HepG2 (cell line): ENCODE measurements at regions not wholly inside any gene's neighbourhood (a gene's known extent, or its start where the extent isn't known, plus 50 kb on each side); places are given as distances from the start of the nearest gene placed in this dataset.

Experiments used
- ATAC-seq: fragments of 200-7000 bp; cut with Tn5 transposase; 3 replicates; pipeline ENCODE4 v1.9.1; 2020; ENCODE audit warnings: mild to moderate bottlenecking, moderate library complexity
- BruUV-seq: library from RNA; stranded (reverse); fragments of 400-500 nt; replicated peaks from 2 replicates; lab custom pipeline; 2021; lab: Mats Ljungman, UMichigan
- CTCF ChIA-PET: fragments of 300-600 bp; formaldehyde crosslinking; extraction: SDS; loops from one replicate; lab custom pipeline; 2021; ENCODE audit warnings: low total read pairs, inconsistent platforms, low intra/inter-chr PET ratio; lab: Yijun Ruan, JAX
- POLR2A ChIA-PET: fragments of 350-600 bp; sonication (Branson Sonifier 250); formaldehyde crosslinking; loops from one replicate; lab custom pipeline; 2020; ENCODE audit warnings: antibody characterized with exemption, inconsistent platforms; lab: Yijun Ruan, JAX
- DNase-seq: peaks from one replicate; pipeline ENCODE4 v3.0.0-alpha.2; 2015; ENCODE audit warnings: low spot score
- FAIRE-seq: peaks from 3 replicates; lab custom pipeline; 2011; peaks lifted over from hg19 to GRCh38; lab: Jason Lieb, UNC
- H2AFZ ChIP-seq: one replicate; pipeline ENCODE4 v1.6.1; 2011; ENCODE audit warnings: low read length, inconsistent platforms
- H3K27ac ChIP-seq: fragments of 300-600 bp; 3 replicates; pipeline ENCODE4 v1.8.0; 2011; ENCODE audit warnings: mixed run types, mild to moderate bottlenecking, mixed read lengths, low read length, inconsistent platforms; ENCODE audit not compliant: insufficient read depth; ENCODE audit errors: extremely low read length
- H3K27me3 ChIP-seq, 2 experiments: fragments of 200-600 bp in 1 of 2; 2 replicates in 1 of 2; 3 replicates in 1 of 2; pipeline versions ENCODE4 v1.6.0 to v1.8.0; 2011; ENCODE audit warnings: low read length in 2 of 2, mild to moderate bottlenecking in 2 of 2, moderate library complexity in 2 of 2, inconsistent platforms in 1 of 2; ENCODE audit not compliant: insufficient read depth in 2 of 2, control insufficient read depth in 1 of 2
- H3K36me3 ChIP-seq, 2 experiments: fragments of 200-600 bp in 1 of 2; replicated peaks in 1 of 2; 2 replicates in 1 of 2; 3 replicates in 1 of 2; pipeline versions ENCODE4 v1.5.1 to v1.8.0; 2011; ENCODE audit warnings: low read length in 2 of 2, inconsistent platforms in 1 of 2; ENCODE audit not compliant: insufficient read depth in 2 of 2, control insufficient read depth in 1 of 2
- H3K4me1 ChIP-seq: 2 replicates; pipeline ENCODE4 v1.5.1; 2012; ENCODE audit warnings: low read length, inconsistent platforms; ENCODE audit not compliant: insufficient read depth
- H3K4me2 ChIP-seq: 2 replicates; pipeline ENCODE4 v1.6.0; 2011; ENCODE audit warnings: low read depth, low read length, inconsistent platforms
- H3K4me3 ChIP-seq, 3 experiments: fragments of 200-600 bp in 1 of 3; sonication (generic), shearing (Covaris generic) in 1 of 3; replicated peaks in 1 of 3; 2 replicates each; pipeline ENCODE4 v1.5.1; 2011 to 2016; ENCODE audit warnings: low read length in 3 of 3, inconsistent platforms in 2 of 3, low read depth in 2 of 3, mild to moderate bottlenecking in 2 of 3, control low read depth in 1 of 3, mixed read lengths in 1 of 3; ENCODE audit not compliant: insufficient read depth in 1 of 3
- H3K79me2 ChIP-seq: one replicate; pipeline ENCODE4 v1.6.1; 2011; ENCODE audit warnings: low read length, inconsistent platforms; ENCODE audit not compliant: insufficient read depth
- H3K9ac ChIP-seq: 2 replicates; pipeline ENCODE4 v1.6.0; 2011; ENCODE audit warnings: mild to moderate bottlenecking, low read depth, low read length, inconsistent platforms; ENCODE audit not compliant: insufficient read depth
- H3K9me3 ChIP-seq: 2 replicates; pipeline ENCODE4 v1.5.1; 2012; ENCODE audit warnings: mild to moderate bottlenecking, low read length
- H4K20me1 ChIP-seq: 2 replicates; pipeline ENCODE4 v1.6.0; 2011; ENCODE audit warnings: inconsistent platforms, mild to moderate bottlenecking, low read length, moderate library complexity; ENCODE audit not compliant: insufficient read depth
- GLI4 ChIP-seq: sonication (generic); formaldehyde crosslinking; IDR thresholded peaks from 2 replicates; pipeline ENCODE4 v1.5.1; 2020; ENCODE audit warnings: missing genetic modification reagents, mild to moderate bottlenecking, moderate library complexity, borderline replicate concordance
- ONECUT2 ChIP-seq: sonication (generic); formaldehyde crosslinking; IDR thresholded peaks from 2 replicates; pipeline ENCODE4 v1.4.0; 2020; ENCODE audit warnings: missing genetic modification reagents
- RBAK ChIP-seq: sonication (generic); formaldehyde crosslinking; IDR thresholded peaks from 2 replicates; pipeline ENCODE4 v1.5.1; 2020; ENCODE audit warnings: mild to moderate bottlenecking, missing genetic modification reagents
- ZFP36L2 ChIP-seq: sonication (generic); formaldehyde crosslinking; IDR thresholded peaks from 2 replicates; pipeline ENCODE4 v1.4.0; 2020; ENCODE audit warnings: missing genetic modification reagents
- ZNF121 ChIP-seq: sonication (generic); formaldehyde crosslinking; IDR thresholded peaks from 2 replicates; pipeline ENCODE4 v1.5.0; 2020; ENCODE audit warnings: mild to moderate bottlenecking, missing genetic modification reagents
- ZNF44 ChIP-seq: sonication (generic); formaldehyde crosslinking; IDR thresholded peaks from 2 replicates; pipeline ENCODE4 v1.5.1; 2020; ENCODE audit warnings: mild to moderate bottlenecking, missing genetic modification reagents
- ZNF552 ChIP-seq: sonication (generic); formaldehyde crosslinking; IDR thresholded peaks from 2 replicates; pipeline ENCODE4 v1.9.0; 2022; ENCODE audit warnings: missing genetic modification reagents, mild to moderate bottlenecking, borderline replicate concordance
- ZNF782 ChIP-seq: sonication (generic); formaldehyde crosslinking; IDR thresholded peaks from 2 replicates; pipeline ENCODE4 v1.4.0; 2020; ENCODE audit warnings: missing genetic modification reagents, mild to moderate bottlenecking, borderline replicate concordance
- ZNF792 ChIP-seq: IDR thresholded peaks from 2 replicates; pipeline ENCODE4 v1.6.1; 2016
- WGBS: methylation state at CpG from one replicate; pipeline ENCODE4 v1.1.6; 2017; ENCODE audit warnings: low lambda C conversion rate; 5-methylcytosine and 5-hydroxymethylcytosine counted together
- in situ Hi-C: cut with HindIII; loops from 2 replicates; pipeline ENCODE4 v1.10.0; 2017; ENCODE audit warnings: low pct_unique_long_range_greater_than_20kb; ENCODE audit not compliant: extremely low pct_ligation_motif_present
- intact Hi-C: fragments of 100-400 bp; cut with micrococcal nuclease; formaldehyde crosslinking; loops from one replicate; pipeline ENCODE4 v1.10.0; 2022; ENCODE audit not compliant: unreplicated experiment
- TF ChIP-seq, protein P1 (sequence below): sonication (generic); formaldehyde crosslinking; IDR thresholded peaks from 2 replicates; pipeline ENCODE4 v1.4.0; 2020; ENCODE audit warnings: mild to moderate bottlenecking, missing genetic modification reagents
- TF ChIP-seq, protein P2 (sequence below): sonication (generic); formaldehyde crosslinking; IDR thresholded peaks from 2 replicates; pipeline ENCODE4 v1.4.0; 2020; ENCODE audit warnings: missing genetic modification reagents, borderline replicate concordance
- TF ChIP-seq, protein P3 (sequence below): sonication (generic); formaldehyde crosslinking; conservative IDR thresholded peaks from 2 replicates; pipeline ENCODE4 v1.4.0; 2020; ENCODE audit warnings: missing genetic modification reagents

DNA sequence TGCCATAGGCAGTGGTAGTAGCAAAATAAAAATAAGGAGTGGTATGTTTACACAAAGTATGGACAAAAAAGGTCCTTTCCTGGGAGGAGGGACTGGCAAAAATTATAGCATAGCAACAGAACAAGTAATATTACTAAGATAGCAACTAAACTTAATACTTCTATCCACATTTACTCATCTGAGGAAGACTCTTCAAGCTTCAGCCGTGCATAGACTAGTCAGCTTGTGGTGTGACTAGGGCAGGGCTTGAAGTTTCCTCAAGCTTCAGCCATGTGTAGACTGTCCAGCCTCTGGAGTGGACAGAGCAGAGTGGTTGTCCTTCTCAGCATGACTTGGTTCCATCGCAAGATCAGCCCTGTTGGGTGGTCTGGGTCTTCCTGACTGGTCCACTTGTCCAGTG lies 268.3 kb upstream of the RBMY1B start:
- WGBS = no CpG with 5 or more reads among the region's 2 CpGs
- no peaks in the 10 kb centered on the region for H3K79me2 ChIP-seq
- no peak overlapping the region for H3K27ac ChIP-seq
- TF ChIP-seq ZFP36L2 (CRISPR knock-in tag) (no peak), GLI4 (CRISPR knock-in tag) (no peak), ZNF782 (CRISPR knock-in tag) (no peak), ZNF44 (CRISPR knock-in tag) (no peak), ONECUT2 (CRISPR knock-in tag) (no peak), ZNF121 (no peak), RBAK (CRISPR knock-in tag) (no peak), ZNF792 (CRISPR knock-in tag) (no peak), ZNF552 (no peak)
- TF ChIP-seq, protein P1, sequence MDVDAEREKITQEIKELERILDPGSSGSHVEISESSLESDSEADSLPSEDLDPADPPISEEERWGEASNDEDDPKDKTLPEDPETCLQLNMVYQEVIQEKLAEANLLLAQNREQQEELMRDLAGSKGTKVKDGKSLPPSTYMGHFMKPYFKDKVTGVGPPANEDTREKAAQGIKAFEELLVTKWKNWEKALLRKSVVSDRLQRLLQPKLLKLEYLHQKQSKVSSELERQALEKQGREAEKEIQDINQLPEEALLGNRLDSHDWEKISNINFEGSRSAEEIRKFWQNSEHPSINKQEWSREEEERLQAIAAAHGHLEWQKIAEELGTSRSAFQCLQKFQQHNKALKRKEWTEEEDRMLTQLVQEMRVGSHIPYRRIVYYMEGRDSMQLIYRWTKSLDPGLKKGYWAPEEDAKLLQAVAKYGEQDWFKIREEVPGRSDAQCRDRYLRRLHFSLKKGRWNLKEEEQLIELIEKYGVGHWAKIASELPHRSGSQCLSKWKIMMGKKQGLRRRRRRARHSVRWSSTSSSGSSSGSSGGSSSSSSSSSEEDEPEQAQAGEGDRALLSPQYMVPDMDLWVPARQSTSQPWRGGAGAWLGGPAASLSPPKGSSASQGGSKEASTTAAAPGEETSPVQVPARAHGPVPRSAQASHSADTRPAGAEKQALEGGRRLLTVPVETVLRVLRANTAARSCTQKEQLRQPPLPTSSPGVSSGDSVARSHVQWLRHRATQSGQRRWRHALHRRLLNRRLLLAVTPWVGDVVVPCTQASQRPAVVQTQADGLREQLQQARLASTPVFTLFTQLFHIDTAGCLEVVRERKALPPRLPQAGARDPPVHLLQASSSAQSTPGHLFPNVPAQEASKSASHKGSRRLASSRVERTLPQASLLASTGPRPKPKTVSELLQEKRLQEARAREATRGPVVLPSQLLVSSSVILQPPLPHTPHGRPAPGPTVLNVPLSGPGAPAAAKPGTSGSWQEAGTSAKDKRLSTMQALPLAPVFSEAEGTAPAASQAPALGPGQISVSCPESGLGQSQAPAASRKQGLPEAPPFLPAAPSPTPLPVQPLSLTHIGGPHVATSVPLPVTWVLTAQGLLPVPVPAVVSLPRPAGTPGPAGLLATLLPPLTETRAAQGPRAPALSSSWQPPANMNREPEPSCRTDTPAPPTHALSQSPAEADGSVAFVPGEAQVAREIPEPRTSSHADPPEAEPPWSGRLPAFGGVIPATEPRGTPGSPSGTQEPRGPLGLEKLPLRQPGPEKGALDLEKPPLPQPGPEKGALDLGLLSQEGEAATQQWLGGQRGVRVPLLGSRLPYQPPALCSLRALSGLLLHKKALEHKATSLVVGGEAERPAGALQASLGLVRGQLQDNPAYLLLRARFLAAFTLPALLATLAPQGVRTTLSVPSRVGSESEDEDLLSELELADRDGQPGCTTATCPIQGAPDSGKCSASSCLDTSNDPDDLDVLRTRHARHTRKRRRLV (CRISPR knock-in tag) = no peak
- TF ChIP-seq, protein P2, sequence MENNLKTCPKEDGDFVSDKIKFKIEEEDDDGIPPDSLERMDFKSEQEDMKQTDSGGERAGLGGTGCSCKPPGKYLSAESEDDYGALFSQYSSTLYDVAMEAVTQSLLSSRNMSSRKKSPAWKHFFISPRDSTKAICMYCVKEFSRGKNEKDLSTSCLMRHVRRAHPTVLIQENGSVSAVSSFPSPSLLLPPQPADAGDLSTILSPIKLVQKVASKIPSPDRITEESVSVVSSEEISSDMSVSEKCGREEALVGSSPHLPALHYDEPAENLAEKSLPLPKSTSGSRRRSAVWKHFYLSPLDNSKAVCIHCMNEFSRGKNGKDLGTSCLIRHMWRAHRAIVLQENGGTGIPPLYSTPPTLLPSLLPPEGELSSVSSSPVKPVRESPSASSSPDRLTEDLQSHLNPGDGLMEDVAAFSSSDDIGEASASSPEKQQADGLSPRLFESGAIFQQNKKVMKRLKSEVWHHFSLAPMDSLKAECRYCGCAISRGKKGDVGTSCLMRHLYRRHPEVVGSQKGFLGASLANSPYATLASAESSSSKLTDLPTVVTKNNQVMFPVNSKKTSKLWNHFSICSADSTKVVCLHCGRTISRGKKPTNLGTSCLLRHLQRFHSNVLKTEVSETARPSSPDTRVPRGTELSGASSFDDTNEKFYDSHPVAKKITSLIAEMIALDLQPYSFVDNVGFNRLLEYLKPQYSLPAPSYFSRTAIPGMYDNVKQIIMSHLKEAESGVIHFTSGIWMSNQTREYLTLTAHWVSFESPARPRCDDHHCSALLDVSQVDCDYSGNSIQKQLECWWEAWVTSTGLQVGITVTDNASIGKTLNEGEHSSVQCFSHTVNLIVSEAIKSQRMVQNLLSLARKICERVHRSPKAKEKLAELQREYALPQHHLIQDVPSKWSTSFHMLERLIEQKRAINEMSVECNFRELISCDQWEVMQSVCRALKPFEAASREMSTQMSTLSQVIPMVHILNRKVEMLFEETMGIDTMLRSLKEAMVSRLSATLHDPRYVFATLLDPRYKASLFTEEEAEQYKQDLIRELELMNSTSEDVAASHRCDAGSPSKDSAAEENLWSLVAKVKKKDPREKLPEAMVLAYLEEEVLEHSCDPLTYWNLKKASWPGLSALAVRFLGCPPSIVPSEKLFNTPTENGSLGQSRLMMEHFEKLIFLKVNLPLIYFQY (CRISPR knock-in tag) = no peak
- TF ChIP-seq, protein P3, sequence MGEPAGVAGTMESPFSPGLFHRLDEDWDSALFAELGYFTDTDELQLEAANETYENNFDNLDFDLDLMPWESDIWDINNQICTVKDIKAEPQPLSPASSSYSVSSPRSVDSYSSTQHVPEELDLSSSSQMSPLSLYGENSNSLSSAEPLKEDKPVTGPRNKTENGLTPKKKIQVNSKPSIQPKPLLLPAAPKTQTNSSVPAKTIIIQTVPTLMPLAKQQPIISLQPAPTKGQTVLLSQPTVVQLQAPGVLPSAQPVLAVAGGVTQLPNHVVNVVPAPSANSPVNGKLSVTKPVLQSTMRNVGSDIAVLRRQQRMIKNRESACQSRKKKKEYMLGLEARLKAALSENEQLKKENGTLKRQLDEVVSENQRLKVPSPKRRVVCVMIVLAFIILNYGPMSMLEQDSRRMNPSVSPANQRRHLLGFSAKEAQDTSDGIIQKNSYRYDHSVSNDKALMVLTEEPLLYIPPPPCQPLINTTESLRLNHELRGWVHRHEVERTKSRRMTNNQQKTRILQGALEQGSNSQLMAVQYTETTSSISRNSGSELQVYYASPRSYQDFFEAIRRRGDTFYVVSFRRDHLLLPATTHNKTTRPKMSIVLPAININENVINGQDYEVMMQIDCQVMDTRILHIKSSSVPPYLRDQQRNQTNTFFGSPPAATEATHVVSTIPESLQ (CRISPR knock-in tag) = no peak
- H3K36me3 ChIP-seq = no peaks in the 10 kb centered on the region
- in situ Hi-C loops (no loop called here), intact Hi-C loops (no loop called here)
- DNase-seq (no peak), ATAC-seq (no peak), FAIRE-seq (no peak)
- H3K4me3 ChIP-seq = no peak overlapping the region
- H2AFZ ChIP-seq = no peak overlapping the region
- ChIA-PET CTCF (no interaction called here), POLR2A (no interaction called here)
- H3K27me3 ChIP-seq = no peaks in the 10 kb centered on the region
- peaks cover 80% of the 10 kb centered on the region for H3K9me3 ChIP-seq
- H3K4me2 ChIP-seq = no peak overlapping the region
- no peaks in the 10 kb centered on the region for H4K20me1 ChIP-seq
- BruUV-seq = no TSS peak
- no peak overlapping the region for H3K9ac ChIP-seq
- H3K4me1 ChIP-seq = no peaks in the 10 kb centered on the region
